ENCODE measurements at regions not wholly inside any gene's neighbourhood (a gene's known extent, or its start where the extent isn't known, plus 50 kb on each side); places are given as distances from the start of the nearest gene placed in this dataset.

DNA sequence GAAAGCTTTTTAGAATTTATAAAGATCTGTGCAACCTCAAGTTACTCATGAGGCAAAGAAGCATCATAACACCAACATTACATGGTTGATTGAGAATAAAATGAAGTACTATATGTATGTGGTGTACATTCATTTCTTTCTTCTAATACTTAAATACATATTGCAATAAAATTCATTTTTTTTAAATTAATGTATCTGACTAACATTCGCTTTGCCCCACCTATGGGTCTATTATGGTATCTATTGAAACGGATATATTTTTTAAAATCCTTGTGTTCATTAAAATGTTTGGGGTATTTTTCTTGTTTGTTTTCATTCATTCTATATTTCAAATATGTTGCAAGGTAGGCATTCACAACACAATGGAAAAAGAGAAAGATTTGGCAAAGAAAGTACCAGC is 237.5 kb downstream of the DSEL start (continued):
- TF ChIP-seq, protein P1, sequence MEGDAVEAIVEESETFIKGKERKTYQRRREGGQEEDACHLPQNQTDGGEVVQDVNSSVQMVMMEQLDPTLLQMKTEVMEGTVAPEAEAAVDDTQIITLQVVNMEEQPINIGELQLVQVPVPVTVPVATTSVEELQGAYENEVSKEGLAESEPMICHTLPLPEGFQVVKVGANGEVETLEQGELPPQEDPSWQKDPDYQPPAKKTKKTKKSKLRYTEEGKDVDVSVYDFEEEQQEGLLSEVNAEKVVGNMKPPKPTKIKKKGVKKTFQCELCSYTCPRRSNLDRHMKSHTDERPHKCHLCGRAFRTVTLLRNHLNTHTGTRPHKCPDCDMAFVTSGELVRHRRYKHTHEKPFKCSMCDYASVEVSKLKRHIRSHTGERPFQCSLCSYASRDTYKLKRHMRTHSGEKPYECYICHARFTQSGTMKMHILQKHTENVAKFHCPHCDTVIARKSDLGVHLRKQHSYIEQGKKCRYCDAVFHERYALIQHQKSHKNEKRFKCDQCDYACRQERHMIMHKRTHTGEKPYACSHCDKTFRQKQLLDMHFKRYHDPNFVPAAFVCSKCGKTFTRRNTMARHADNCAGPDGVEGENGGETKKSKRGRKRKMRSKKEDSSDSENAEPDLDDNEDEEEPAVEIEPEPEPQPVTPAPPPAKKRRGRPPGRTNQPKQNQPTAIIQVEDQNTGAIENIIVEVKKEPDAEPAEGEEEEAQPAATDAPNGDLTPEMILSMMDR (IDR thresholded peaks at IDR 0.05 in 2 of 3, conservative IDR thresholded peaks at IDR 0.05 in 1 of 3; ENCODE audit: borderline replicate concordance in 1 of 3, insufficient read depth in 1 of 3, low read depth in 2 of 3, low read length in 2 of 3): no peak
- no peak for TF ChIP-seq EZH2phosphoT487 (IDR thresholded peaks at IDR 0.05; ENCODE audit: borderline replicate concordance)
- TF ChIP-seq, protein P2, sequence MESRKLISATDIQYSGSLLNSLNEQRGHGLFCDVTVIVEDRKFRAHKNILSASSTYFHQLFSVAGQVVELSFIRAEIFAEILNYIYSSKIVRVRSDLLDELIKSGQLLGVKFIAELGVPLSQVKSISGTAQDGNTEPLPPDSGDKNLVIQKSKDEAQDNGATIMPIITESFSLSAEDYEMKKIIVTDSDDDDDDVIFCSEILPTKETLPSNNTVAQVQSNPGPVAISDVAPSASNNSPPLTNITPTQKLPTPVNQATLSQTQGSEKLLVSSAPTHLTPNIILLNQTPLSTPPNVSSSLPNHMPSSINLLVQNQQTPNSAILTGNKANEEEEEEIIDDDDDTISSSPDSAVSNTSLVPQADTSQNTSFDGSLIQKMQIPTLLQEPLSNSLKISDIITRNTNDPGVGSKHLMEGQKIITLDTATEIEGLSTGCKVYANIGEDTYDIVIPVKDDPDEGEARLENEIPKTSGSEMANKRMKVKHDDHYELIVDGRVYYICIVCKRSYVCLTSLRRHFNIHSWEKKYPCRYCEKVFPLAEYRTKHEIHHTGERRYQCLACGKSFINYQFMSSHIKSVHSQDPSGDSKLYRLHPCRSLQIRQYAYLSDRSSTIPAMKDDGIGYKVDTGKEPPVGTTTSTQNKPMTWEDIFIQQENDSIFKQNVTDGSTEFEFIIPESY (IDR thresholded peaks at IDR 0.05; ENCODE audit: extremely low read depth, insufficient replicate concordance, low read length): no peak
- TF ChIP-seq YY1 (IDR thresholded peaks at IDR 0.05; ENCODE audit: extremely low read depth, insufficient replicate concordance, low read depth, low read length): no peak
- no peak for TF ChIP-seq SRF (IDR thresholded peaks at IDR 0.05; ENCODE audit: low read depth)
- no peak for TF ChIP-seq ZFX (IDR thresholded peaks at IDR 0.05)

DNA sequence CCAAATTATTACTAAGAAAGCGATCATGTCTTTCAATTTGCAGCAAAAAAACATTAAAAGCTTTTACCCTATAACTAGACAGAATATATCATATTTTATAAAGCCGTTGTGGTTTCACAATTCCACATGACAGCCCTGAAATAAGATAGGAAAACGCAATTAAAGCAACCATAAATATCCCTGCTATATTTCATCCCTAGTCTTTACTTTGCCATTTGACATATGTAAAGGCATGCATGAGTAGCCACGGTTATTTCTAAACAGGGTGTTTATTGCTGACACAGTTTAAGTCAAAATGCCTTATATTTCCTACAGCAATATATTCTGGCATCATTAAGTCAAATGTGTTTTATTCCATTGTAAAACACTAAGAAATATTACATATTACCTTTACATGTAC is 239.9 kb downstream of the DSEL start:
- Histone ChIP-seq H3K27me3 (ENCODE audit: insufficient read depth, low read length) (no peaks in the 10 kb centered on the region), H3K4me3 (replicated peaks in 1 of 2; ENCODE audit: low read depth in 1 of 2, low read length in 2 of 2) (no peak overlapping the region), H3K4me2 (ENCODE audit: low read length) (no peak overlapping the region), H3K9me2 (ENCODE audit: insufficient read depth) (no peaks in the 10 kb centered on the region), H4K20me1 (ENCODE audit: insufficient read depth) (no peaks in the 10 kb centered on the region), H3K27ac (ENCODE audit: low read depth, low read length) (no peak overlapping the region), H3K79me2 (ENCODE audit: insufficient read depth, low read length) (no peaks in the 10 kb centered on the region), H3K9ac (ENCODE audit: low read length) (no peak overlapping the region), H3K9me3 (ENCODE audit: control insufficient read depth in 1 of 2, insufficient read depth in 1 of 2, low read depth in 1 of 2, low read length in 2 of 2) (peaks cover 13 to 27% of the 10 kb centered on the region in 2 experiments; a peak in 2 of 4 replicates), H3K4me1 (ENCODE audit: control insufficient read depth in 1 of 2, insufficient read depth in 2 of 2, low read length in 2 of 2) (no peaks in the 10 kb centered on the region), H2AFZ (ENCODE audit: low read depth, low read length, poor library complexity, severe bottlenecking) (no peak overlapping the region), H3K36me3 (ENCODE audit: control insufficient read depth in 1 of 2, insufficient read depth in 2 of 2, low read length in 2 of 2) (no peaks in the 10 kb centered on the region)
- no peak for ATAC-seq
- no peak for DNase-seq (ENCODE audit: low read depth, low spot score)
- RAD21 ChIA-PET (ENCODE audit: low non-redundant PET in 1 of 2, low total read pairs in 2 of 2, uncharacterized antibody in 2 of 2, unreplicated experiment in 2 of 2): no interaction called here
- intact Hi-C loops (cut with micrococcal nuclease): no loop called here
- CTCF ChIA-PET: no interaction called here
- POLR2A ChIA-PET: no interaction called here
- no TSS peak for BruUV-seq (replicated peaks)
- TF ChIP-seq, protein P2 (IDR thresholded peaks at IDR 0.05; ENCODE audit: extremely low read depth, insufficient replicate concordance, low read length): no peak
- TF ChIP-seq ZNF274 (IDR thresholded peaks at IDR 0.05; ENCODE audit: low read depth, low read length): no peak
- no peak for TF ChIP-seq FOSL1 (IDR thresholded peaks at IDR 0.05; ENCODE audit: low read depth)
- no peak for TF ChIP-seq SRF (IDR thresholded peaks at IDR 0.05; ENCODE audit: low read depth)
- TF ChIP-seq, protein P1 (IDR thresholded peaks at IDR 0.05 in 2 of 3, conservative IDR thresholded peaks at IDR 0.05 in 1 of 3; ENCODE audit: borderline replicate concordance in 1 of 3, insufficient read depth in 1 of 3, low read depth in 2 of 3, low read length in 2 of 3): no peak
- TF ChIP-seq, protein P3, sequence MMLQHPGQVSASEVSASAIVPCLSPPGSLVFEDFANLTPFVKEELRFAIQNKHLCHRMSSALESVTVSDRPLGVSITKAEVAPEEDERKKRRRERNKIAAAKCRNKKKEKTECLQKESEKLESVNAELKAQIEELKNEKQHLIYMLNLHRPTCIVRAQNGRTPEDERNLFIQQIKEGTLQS (IDR thresholded peaks at IDR 0.05): no peak
- TF ChIP-seq CBX3 (IDR thresholded peaks at IDR 0.05; ENCODE audit: low read depth): no peak
- TF ChIP-seq POLR2A (IDR thresholded peaks at IDR 0.05; ENCODE audit: borderline replicate concordance, extremely low read depth, insufficient read depth, insufficient read length): no peak
- TF ChIP-seq SIN3A (IDR thresholded peaks at IDR 0.05; ENCODE audit: low read depth): no peak

All from HCT116 (cell line).